HL-60 (cell line): ENCODE measurements at regions not wholly inside any gene's neighbourhood (a gene's known extent, or its start where the extent isn't known, plus 50 kb on each side); places are given as distances from the start of the nearest gene placed in this dataset.

Experiments used
- DNase-seq, 2 experiments: peaks; one replicate each; pipeline ENCODE4 v3.0.0-alpha.2; 2010 to 2020; ENCODE audit warnings: low read depth in 1 of 2, low spot score in 1 of 2
- H3K27ac ChIP-seq: fragments of 250-450 bp; sonication (Bioruptor Pico); replicated peaks from 2 replicates; pipeline ENCODE4 v1.5.1; 2020; ENCODE audit warnings: mild to moderate bottlenecking, moderate library complexity
- H3K27me3 ChIP-seq: fragments of 250-450 bp; sonication (Bioruptor Pico); 2 replicates; pipeline ENCODE4 v1.5.1; 2021; ENCODE audit warnings: mild to moderate bottlenecking, moderate library complexity; ENCODE audit not compliant: insufficient read depth, poor library complexity, severe bottlenecking
- H3K4me3 ChIP-seq: replicated peaks from 2 replicates; pipeline ENCODE4 v1.5.1; 2011; ENCODE audit warnings: mild to moderate bottlenecking, control low read depth, low read length; ENCODE audit not compliant: insufficient read depth
- GABPA ChIP-seq: IDR thresholded peaks from 2 replicates; pipeline ENCODE4 v1.6.1; 2012; ENCODE audit warnings: low read depth
- POLR2AphosphoS5 ChIP-seq: IDR thresholded peaks from 2 replicates; pipeline ENCODE4 v1.6.1; 2012; ENCODE audit warnings: low read depth
- SPI1 ChIP-seq: IDR thresholded peaks from 2 replicates; pipeline ENCODE4 v1.6.1; 2012; ENCODE audit warnings: low read depth, mild to moderate bottlenecking, borderline replicate concordance
- TF ChIP-seq, protein P1 (sequence below): IDR thresholded peaks from 2 replicates; pipeline ENCODE4 v1.6.1; 2012; ENCODE audit warnings: low read depth; ENCODE audit not compliant: insufficient replicate concordance
- TF ChIP-seq, protein P2 (sequence below): IDR thresholded peaks from one replicate; pipeline ENCODE4 v1.5.1; 2011; ENCODE audit warnings: low read length, control low read depth, inconsistent platforms; ENCODE audit not compliant: insufficient read depth

DNA sequence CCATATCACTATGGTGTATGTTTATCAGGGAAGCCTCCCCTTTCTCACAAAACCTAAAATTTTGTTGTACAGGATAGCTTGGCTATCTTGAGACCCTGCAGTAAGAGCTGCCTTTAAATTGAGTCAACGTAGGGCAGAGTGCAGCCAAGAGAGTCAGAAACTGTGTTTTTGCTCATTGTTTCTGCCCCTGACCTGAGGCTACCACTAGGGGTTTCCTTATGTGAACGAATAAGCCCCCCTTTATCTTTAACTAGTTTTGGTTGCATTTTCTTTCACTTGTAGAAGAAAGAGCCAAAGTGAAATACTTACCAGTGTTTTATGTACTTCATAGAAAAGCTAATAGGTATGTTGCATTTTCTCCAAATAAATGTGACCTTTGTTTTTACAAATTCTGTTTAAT, 149.9 kb upstream of the TMC3 start:
- no peak overlapping the region for H3K4me3 ChIP-seq
- TF ChIP-seq, protein P1, sequence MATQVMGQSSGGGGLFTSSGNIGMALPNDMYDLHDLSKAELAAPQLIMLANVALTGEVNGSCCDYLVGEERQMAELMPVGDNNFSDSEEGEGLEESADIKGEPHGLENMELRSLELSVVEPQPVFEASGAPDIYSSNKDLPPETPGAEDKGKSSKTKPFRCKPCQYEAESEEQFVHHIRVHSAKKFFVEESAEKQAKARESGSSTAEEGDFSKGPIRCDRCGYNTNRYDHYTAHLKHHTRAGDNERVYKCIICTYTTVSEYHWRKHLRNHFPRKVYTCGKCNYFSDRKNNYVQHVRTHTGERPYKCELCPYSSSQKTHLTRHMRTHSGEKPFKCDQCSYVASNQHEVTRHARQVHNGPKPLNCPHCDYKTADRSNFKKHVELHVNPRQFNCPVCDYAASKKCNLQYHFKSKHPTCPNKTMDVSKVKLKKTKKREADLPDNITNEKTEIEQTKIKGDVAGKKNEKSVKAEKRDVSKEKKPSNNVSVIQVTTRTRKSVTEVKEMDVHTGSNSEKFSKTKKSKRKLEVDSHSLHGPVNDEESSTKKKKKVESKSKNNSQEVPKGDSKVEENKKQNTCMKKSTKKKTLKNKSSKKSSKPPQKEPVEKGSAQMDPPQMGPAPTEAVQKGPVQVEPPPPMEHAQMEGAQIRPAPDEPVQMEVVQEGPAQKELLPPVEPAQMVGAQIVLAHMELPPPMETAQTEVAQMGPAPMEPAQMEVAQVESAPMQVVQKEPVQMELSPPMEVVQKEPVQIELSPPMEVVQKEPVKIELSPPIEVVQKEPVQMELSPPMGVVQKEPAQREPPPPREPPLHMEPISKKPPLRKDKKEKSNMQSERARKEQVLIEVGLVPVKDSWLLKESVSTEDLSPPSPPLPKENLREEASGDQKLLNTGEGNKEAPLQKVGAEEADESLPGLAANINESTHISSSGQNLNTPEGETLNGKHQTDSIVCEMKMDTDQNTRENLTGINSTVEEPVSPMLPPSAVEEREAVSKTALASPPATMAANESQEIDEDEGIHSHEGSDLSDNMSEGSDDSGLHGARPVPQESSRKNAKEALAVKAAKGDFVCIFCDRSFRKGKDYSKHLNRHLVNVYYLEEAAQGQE: no peak
- TF ChIP-seq POLR2AphosphoS5 (no peak), GABPA (no peak), SPI1 (no peak)
- TF ChIP-seq, protein P2, sequence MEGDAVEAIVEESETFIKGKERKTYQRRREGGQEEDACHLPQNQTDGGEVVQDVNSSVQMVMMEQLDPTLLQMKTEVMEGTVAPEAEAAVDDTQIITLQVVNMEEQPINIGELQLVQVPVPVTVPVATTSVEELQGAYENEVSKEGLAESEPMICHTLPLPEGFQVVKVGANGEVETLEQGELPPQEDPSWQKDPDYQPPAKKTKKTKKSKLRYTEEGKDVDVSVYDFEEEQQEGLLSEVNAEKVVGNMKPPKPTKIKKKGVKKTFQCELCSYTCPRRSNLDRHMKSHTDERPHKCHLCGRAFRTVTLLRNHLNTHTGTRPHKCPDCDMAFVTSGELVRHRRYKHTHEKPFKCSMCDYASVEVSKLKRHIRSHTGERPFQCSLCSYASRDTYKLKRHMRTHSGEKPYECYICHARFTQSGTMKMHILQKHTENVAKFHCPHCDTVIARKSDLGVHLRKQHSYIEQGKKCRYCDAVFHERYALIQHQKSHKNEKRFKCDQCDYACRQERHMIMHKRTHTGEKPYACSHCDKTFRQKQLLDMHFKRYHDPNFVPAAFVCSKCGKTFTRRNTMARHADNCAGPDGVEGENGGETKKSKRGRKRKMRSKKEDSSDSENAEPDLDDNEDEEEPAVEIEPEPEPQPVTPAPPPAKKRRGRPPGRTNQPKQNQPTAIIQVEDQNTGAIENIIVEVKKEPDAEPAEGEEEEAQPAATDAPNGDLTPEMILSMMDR: no peak
- no peak overlapping the region for H3K27ac ChIP-seq
- no peaks in the 10 kb centered on the region for H3K27me3 ChIP-seq
- no peak for DNase-seq

DNA sequence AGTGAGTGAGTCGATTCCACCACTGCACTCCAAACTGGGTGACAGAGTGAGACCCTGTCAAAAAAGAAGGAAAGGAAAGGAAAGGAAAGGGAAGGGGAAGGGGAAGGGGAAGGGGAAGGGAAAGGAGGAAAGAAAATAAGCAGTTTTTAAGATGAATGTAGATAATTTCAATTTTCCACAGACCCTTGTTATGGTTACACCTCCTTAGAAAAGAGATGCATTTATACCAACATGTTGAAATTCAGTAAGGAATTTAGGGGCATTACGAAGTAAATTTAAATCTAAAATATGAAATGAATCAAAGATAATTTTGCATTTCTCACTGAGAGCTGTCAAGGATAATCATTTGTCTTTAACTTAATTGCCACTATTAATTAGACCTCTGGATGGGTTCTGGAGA, 146.5 kb upstream of the TMC3 start:
- TF ChIP-seq SPI1: no peak
- TF ChIP-seq, protein P2: no peak
- no peak for TF ChIP-seq GABPA
- TF ChIP-seq, protein P1: no peak
- no peak for TF ChIP-seq POLR2AphosphoS5
- no peak overlapping the region for H3K27ac ChIP-seq
- DNase-seq: no peak
- H3K4me3 ChIP-seq: no peak overlapping the region
- no peaks in the 10 kb centered on the region for H3K27me3 ChIP-seq

DNA sequence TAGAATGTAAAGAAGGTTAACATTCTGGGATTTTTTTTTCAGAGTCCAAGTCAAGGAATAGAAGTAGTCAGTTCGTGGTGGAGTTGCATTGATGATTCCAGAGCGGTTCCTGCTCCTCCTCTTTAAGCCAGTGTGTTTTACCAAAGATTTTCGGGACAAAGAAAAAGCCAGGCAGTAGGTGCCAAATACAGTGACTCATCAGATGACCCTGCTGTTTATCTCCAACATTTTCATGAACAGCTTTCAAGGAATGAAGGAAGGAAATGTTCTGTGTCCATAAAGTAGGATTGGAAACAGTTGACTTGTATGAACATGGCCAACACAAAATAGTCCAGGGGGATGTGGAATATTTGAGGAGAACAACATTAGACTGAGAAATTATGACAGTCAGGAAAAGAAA, 142.4 kb upstream of the TMC3 start:
- Histone ChIP-seq H3K27me3 (no peaks in the 10 kb centered on the region), H3K27ac (no peak overlapping the region), H3K4me3 (no peak overlapping the region)
- TF ChIP-seq, protein P1: no peak
- TF ChIP-seq SPI1 (no peak), POLR2AphosphoS5 (no peak), GABPA (no peak)
- TF ChIP-seq, protein P2: no peak
- DNase-seq: no peak
